ENCODE measurements at regions not wholly inside any gene's neighbourhood (a gene's known extent, or its start where the extent isn't known, plus 50 kb on each side); places are given as distances from the start of the nearest gene placed in this dataset.

DNA sequence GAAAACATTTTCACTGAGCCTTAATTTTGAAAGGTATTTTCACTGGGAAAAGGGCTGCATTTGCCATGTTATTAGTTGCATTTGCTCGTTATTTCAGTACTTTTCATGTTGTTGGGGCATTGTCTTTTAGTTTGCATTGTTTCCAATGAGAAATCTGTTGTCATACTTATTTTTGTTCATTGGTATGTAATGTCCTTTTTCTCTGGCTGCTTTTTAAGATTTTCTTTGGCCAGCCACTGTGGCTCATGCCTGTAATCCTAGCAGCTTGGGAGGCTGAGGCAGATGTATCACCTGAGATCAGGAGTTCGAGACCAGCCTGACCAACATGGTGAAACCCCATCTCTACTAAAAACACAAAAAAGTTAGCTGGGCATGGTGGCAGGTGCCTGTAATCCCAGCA is 379.9 kb downstream of the SAMD5 start:
- H3K36me3 ChIP-seq (ENCODE audit: control insufficient read depth in 2 of 4, insufficient read depth in 4 of 4, low read length in 3 of 4) = no peaks in the 10 kb centered on the region
- no peak overlapping the region for H3K4me3 ChIP-seq (ENCODE audit: extremely low read depth in 1 of 4, insufficient read depth in 2 of 4, low read depth in 3 of 4, low read length in 4 of 4)
- H2BK5ac ChIP-seq (ENCODE audit: low read depth, low read length) = no peak overlapping the region
- H3K14ac ChIP-seq (ENCODE audit: insufficient read length) = no peak overlapping the region
- no peak overlapping the region for H3K27ac ChIP-seq (ENCODE audit: low read depth, low read length)
- no peak overlapping the region for H2AFZ ChIP-seq (ENCODE audit: low read length)
- H3K79me1 ChIP-seq (ENCODE audit: low read depth, low read length) = no peaks in the 10 kb centered on the region
- H2BK12ac ChIP-seq (ENCODE audit: low read depth, low read length) = no peak overlapping the region
- POLR2A ChIA-PET (ENCODE audit: partially characterized antibody) = no interaction called here
- WGBS, 2 experiments (ENCODE audit: extremely low coverage in 1 of 2, insufficient coverage in 1 of 2, insufficient read length in 1 of 2, insufficient replicate concordance in 2 of 2, low coverage in 1 of 2, low lambda C conversion rate in 2 of 2, missing lambda C conversion rate in 1 of 2) = 93% methylated on average over 2 of the region's 2 CpGs; no CpG with 5 or more reads in 1 of the 2 experiments
- H2AK5ac ChIP-seq (ENCODE audit: low read depth, low read length) = no peak overlapping the region
- H3K56ac ChIP-seq (replicated peaks; ENCODE audit: insufficient read length, low read depth, low read length) = no peak overlapping the region
- no peak overlapping the region for H3K18ac ChIP-seq (ENCODE audit: extremely low read depth, low read length)
- TF ChIP-seq CBX5 (IDR thresholded peaks at IDR 0.05; ENCODE audit: low read depth, low read length) = no peak
- TF ChIP-seq HDAC2 (IDR thresholded peaks at IDR 0.05; ENCODE audit: borderline replicate concordance in 1 of 2, low read depth in 2 of 2, low read length in 2 of 2) = no peak
- TF ChIP-seq FOSL1 (IDR thresholded peaks at IDR 0.05; ENCODE audit: insufficient read depth, low read depth, low read length) = no peak
- no peak for TF ChIP-seq CHD2 (IDR thresholded peaks at IDR 0.05; ENCODE audit: low read length)
- TF ChIP-seq CHD1 (IDR thresholded peaks at IDR 0.05; ENCODE audit: low read depth, low read length) = no peak
- no peak for TF ChIP-seq CTCF (IDR thresholded peaks at IDR 0.05; ENCODE audit: control extremely low read depth in 1 of 3, insufficient read depth in 1 of 3, low read depth in 1 of 3, low read length in 3 of 3)
- no peak for TF ChIP-seq KDM5A (IDR thresholded peaks at IDR 0.05; ENCODE audit: low read length)
- no peak for TF ChIP-seq SIN3A (conservative IDR thresholded peaks at IDR 0.05 in 1 of 2, IDR thresholded peaks at IDR 0.05 in 1 of 2; ENCODE audit: low read depth in 1 of 2, low read length in 2 of 2)
- no peak for TF ChIP-seq ASH2L (IDR thresholded peaks at IDR 0.05; ENCODE audit: low read length)
- TF ChIP-seq SRF (IDR thresholded peaks at IDR 0.05; ENCODE audit: low read depth, low read length) = no peak
- no peak for TF ChIP-seq BRCA1 (IDR thresholded peaks at IDR 0.05; ENCODE audit: low read depth, low read length)
- H3K4me2 ChIP-seq (ENCODE audit: insufficient read depth in 1 of 2, low read depth in 2 of 2, low read length in 2 of 2) = no peak overlapping the region
- FAIRE-seq (no peak), DNase-seq (ENCODE audit: low read depth in 1 of 2, low spot score in 2 of 2) (no peak)
- no peak overlapping the region for H3K4ac ChIP-seq (replicated peaks; ENCODE audit: insufficient read length, low read depth, low read length)
- H3K23me2 ChIP-seq (ENCODE audit: low read depth, low read length) = no peaks in the 10 kb centered on the region
- H3K27me3 ChIP-seq (replicated peaks in 1 of 4; ENCODE audit: control insufficient read depth in 3 of 4, extremely low read depth in 1 of 4, insufficient read depth in 3 of 4, low read length in 3 of 4) = no peaks in the 10 kb centered on the region
- H3K9ac ChIP-seq (replicated peaks in 1 of 4; ENCODE audit: extremely low read depth in 1 of 4, low read depth in 3 of 4, low read length in 3 of 4) = no peak overlapping the region
- H3K4me1 ChIP-seq (replicated peaks in 1 of 4; ENCODE audit: control insufficient read depth in 3 of 4, insufficient read depth in 4 of 4, low read length in 3 of 4) = no peaks in the 10 kb centered on the region
- no peak overlapping the region for H2BK15ac ChIP-seq (ENCODE audit: low read length)
- CTCF ChIA-PET (ENCODE audit: partially characterized antibody) = no interaction called here
- no peak overlapping the region for H3K23ac ChIP-seq (ENCODE audit: insufficient read length)
- no peaks in the 10 kb centered on the region for H3K9me3 ChIP-seq (ENCODE audit: insufficient read depth in 2 of 2, low read depth in 1 of 2, low read length in 1 of 2)
- H2BK120ac ChIP-seq (replicated peaks; ENCODE audit: low read depth, low read length) = no peak overlapping the region
- no peaks in the 10 kb centered on the region for H3K79me2 ChIP-seq (ENCODE audit: control insufficient read depth in 1 of 2, insufficient read depth in 2 of 2, low read length in 2 of 2)
- H4K8ac ChIP-seq (ENCODE audit: extremely low read depth, insufficient read depth, low read length) = no peak overlapping the region
- no peak overlapping the region for H4K5ac ChIP-seq (ENCODE audit: insufficient read length, low read depth, low read length)
- H4K20me1 ChIP-seq (replicated peaks in 1 of 2; ENCODE audit: control insufficient read depth in 1 of 2, insufficient read depth in 2 of 2, low read length in 2 of 2) = no peaks in the 10 kb centered on the region
- H2BK20ac ChIP-seq (ENCODE audit: low read length) = no peak overlapping the region
- H4K91ac ChIP-seq (replicated peaks; ENCODE audit: insufficient read length, low read length) = no peak overlapping the region

All from H1 (cell line).